ENCODE measurements at regions not wholly inside any gene's neighbourhood (a gene's known extent, or its start where the extent isn't known, plus 50 kb on each side); places are given as distances from the start of the nearest gene placed in this dataset.

DNA sequence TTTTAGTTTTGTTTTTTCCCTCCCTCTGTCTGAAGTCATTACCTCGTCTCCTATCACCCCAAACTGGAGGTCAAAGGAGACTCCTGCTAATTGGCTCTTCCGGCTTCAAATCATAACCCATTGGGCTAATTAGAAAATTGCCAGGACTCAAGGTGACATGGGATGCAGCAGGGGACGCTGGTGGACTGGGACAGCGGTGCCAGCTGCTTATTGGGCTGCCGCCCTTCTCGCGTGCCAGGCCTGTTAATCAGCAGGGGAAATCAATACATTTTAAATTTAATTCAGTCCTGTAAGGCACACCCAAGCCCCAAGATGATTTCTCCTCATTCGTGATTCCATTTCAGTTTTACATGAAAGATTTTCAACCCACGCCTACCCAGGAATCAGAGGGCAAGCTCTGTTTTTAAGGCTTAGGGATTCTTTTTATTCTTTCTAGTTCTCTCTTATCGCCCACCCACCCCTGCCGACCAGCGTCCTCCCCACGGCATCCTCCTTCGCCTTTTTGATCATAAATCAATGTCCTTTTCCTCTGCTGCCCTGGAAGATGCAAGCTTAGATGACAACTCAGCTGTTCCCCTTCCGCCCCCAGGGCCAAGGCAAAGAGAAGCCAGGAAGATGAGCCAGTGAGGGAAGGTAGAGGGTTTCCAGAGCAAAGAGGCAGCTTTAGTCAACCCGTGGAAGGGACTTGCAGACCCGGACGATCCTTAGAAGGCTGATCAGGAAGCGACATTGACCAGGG, 329.6 kb downstream of the UACA start:
- TF ChIP-seq, protein P1, sequence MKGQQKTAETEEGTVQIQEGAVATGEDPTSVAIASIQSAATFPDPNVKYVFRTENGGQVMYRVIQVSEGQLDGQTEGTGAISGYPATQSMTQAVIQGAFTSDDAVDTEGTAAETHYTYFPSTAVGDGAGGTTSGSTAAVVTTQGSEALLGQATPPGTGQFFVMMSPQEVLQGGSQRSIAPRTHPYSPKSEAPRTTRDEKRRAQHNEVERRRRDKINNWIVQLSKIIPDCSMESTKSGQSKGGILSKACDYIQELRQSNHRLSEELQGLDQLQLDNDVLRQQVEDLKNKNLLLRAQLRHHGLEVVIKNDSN (IDR thresholded peaks at IDR 0.05) = no peak
- TF ChIP-seq NFIC (IDR thresholded peaks at IDR 0.05) = no peak
- TF ChIP-seq, protein P2, sequence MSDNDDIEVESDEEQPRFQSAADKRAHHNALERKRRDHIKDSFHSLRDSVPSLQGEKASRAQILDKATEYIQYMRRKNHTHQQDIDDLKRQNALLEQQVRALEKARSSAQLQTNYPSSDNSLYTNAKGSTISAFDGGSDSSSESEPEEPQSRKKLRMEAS (IDR thresholded peaks at IDR 0.05) = no peak
- TF ChIP-seq, protein P3, sequence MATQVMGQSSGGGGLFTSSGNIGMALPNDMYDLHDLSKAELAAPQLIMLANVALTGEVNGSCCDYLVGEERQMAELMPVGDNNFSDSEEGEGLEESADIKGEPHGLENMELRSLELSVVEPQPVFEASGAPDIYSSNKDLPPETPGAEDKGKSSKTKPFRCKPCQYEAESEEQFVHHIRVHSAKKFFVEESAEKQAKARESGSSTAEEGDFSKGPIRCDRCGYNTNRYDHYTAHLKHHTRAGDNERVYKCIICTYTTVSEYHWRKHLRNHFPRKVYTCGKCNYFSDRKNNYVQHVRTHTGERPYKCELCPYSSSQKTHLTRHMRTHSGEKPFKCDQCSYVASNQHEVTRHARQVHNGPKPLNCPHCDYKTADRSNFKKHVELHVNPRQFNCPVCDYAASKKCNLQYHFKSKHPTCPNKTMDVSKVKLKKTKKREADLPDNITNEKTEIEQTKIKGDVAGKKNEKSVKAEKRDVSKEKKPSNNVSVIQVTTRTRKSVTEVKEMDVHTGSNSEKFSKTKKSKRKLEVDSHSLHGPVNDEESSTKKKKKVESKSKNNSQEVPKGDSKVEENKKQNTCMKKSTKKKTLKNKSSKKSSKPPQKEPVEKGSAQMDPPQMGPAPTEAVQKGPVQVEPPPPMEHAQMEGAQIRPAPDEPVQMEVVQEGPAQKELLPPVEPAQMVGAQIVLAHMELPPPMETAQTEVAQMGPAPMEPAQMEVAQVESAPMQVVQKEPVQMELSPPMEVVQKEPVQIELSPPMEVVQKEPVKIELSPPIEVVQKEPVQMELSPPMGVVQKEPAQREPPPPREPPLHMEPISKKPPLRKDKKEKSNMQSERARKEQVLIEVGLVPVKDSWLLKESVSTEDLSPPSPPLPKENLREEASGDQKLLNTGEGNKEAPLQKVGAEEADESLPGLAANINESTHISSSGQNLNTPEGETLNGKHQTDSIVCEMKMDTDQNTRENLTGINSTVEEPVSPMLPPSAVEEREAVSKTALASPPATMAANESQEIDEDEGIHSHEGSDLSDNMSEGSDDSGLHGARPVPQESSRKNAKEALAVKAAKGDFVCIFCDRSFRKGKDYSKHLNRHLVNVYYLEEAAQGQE (IDR thresholded peaks at IDR 0.05; ENCODE audit: low read depth) = no peak
- TF ChIP-seq CEBPB (IDR thresholded peaks at IDR 0.05) = no peak
- no peak for TF ChIP-seq RAD21 (IDR thresholded peaks at IDR 0.05; ENCODE audit: low read depth)
- TF ChIP-seq CREB1 (IDR thresholded peaks at IDR 0.05; ENCODE audit: low read depth) = no peak
- TF ChIP-seq TAF1 (IDR thresholded peaks at IDR 0.05; ENCODE audit: low read depth) = no peak
- TF ChIP-seq ZBTB7A (IDR thresholded peaks at IDR 0.05; ENCODE audit: low read depth) = no peak
- TF ChIP-seq TCF12 (IDR thresholded peaks at IDR 0.05; ENCODE audit: low read depth) = no peak
- TF ChIP-seq FOXM1 (IDR thresholded peaks at IDR 0.05; ENCODE audit: borderline replicate concordance, low read depth) = no peak

DNA sequence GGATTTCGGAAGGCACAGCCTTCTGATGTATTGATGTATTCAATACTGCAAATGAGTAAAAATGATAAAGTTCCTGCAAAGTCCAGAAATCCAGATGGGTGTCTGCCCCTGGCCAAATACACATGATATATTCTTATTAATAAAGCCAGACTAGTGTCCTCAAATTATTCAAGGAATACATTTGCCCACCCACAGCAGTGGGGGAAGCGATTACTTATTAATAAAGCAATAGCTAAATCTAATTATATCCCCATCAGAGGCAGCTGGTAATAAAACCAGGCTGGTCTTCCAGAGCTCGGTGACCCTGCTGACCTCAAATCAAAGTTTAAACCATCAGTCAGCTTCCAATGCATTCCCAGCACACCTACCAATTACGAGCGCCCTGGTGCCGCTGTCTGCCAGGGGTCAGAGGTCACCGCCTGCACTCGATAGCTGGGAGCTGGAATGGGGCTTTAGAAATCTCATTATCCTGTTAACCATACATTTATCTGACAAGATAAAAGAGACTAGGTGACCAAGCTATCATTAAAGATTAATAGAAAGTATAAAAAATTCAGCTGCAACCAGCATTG, 330.3 kb downstream of the UACA start:
- TF ChIP-seq, protein P3 (IDR thresholded peaks at IDR 0.05; ENCODE audit: low read depth) = no peak
- TF ChIP-seq, protein P1 (IDR thresholded peaks at IDR 0.05) = no peak
- TF ChIP-seq YY1 (IDR thresholded peaks at IDR 0.05; ENCODE audit: low read depth) (no peak), TAF1 (IDR thresholded peaks at IDR 0.05; ENCODE audit: low read depth) (no peak)

DNA sequence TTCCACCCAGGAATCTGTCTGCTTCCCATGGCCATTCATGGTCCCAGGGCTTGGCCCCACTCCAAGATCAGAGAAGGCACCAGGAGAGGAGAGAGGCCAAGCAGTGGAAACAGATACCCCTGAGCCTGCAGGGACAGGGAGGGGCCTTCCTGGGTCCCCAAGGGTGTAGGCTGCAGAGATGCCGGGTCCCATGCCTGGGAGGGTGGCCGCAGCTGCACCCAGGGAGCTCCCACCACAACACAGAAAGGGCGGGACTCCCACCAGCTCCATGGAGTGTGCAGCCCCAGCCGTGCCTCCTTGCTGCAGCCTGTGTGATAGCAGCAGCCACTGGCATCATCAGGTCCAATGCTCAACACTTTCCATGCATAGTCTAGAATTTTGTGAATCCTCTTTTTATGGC, 331.5 kb downstream of the UACA start:
- TF ChIP-seq ZBTB7A (IDR thresholded peaks at IDR 0.05; ENCODE audit: low read depth) (no peak), YY1 (IDR thresholded peaks at IDR 0.05; ENCODE audit: low read depth) (no peak), CEBPB (IDR thresholded peaks at IDR 0.05) (no peak), TAF1 (IDR thresholded peaks at IDR 0.05; ENCODE audit: low read depth) (no peak), TEAD4 (IDR thresholded peaks at IDR 0.05) (no peak), EP300 (IDR thresholded peaks at IDR 0.05; ENCODE audit: borderline replicate concordance) (no peak), NFIC (IDR thresholded peaks at IDR 0.05) (no peak)
- TF ChIP-seq, protein P3 (IDR thresholded peaks at IDR 0.05; ENCODE audit: low read depth) = no peak
- TF ChIP-seq, protein P2 (IDR thresholded peaks at IDR 0.05) = no peak

DNA sequence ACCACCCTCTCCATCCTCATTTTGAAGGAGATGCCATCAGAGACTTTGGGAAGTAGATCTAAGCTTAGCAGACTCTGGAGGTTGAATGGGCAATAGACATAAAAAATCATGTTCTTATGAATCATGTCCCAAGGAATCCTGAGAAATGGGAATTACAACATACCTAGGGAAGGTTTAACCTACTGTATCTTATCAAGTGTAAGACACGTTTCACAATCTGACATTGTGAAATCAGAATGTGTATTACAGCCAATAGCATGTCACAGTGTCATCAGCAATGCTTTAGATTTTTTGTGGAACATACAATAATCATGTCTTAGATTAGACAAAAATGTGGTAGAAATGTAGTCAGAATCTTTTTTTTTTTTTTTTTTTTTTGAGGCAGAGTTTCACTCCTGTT, 332.4 kb upstream of the TLE3 start:
- TF ChIP-seq RAD21 (IDR thresholded peaks at IDR 0.05; ENCODE audit: low read depth) (no peak), TCF12 (IDR thresholded peaks at IDR 0.05; ENCODE audit: low read depth) (no peak), TEAD4 (IDR thresholded peaks at IDR 0.05) (no peak), ZBTB7A (IDR thresholded peaks at IDR 0.05; ENCODE audit: low read depth) (no peak), NFIC (IDR thresholded peaks at IDR 0.05) (no peak), EP300 (IDR thresholded peaks at IDR 0.05; ENCODE audit: borderline replicate concordance) (no peak), CEBPB (IDR thresholded peaks at IDR 0.05) (no peak), EGR1 (IDR thresholded peaks at IDR 0.05) (no peak), TAF1 (IDR thresholded peaks at IDR 0.05; ENCODE audit: low read depth) (no peak), YY1 (IDR thresholded peaks at IDR 0.05; ENCODE audit: low read depth) (no peak)
- TF ChIP-seq, protein P1 (IDR thresholded peaks at IDR 0.05) = no peak
- TF ChIP-seq, protein P2 (IDR thresholded peaks at IDR 0.05) = no peak

Measured in Ishikawa (cell line).